ENCODE measurements at regions not wholly inside any gene's neighbourhood (a gene's known extent, or its start where the extent isn't known, plus 50 kb on each side); places are given as distances from the start of the nearest gene placed in this dataset.

- no peak for TF ChIP-seq CTCF (conservative IDR thresholded peaks at IDR 0.05; ENCODE audit: low read length)
- no peak for TF ChIP-seq EZH2phosphoT487 (IDR thresholded peaks at IDR 0.05; ENCODE audit: borderline replicate concordance, low read depth, low read length)
Observed at GRCh38 chr5:165705960-165706359, 2200.5 kb downstream of the MAT2B start.
